ENCODE measurements at regions not wholly inside any gene's neighbourhood (a gene's known extent, or its start where the extent isn't known, plus 50 kb on each side); places are given as distances from the start of the nearest gene placed in this dataset.

GRCh38 chr10:33126742-33127141 lies 168.7 kb upstream of the ITGB1 start:
- no peak for DNase-seq

- no peak for DNase-seq
These were observed 167.8 kb upstream of the ITGB1 start for GRCh38 chr10:33125522-33126517.

GRCh38 chr10:33125111-33125510 lies 167.1 kb upstream of the ITGB1 start:
- no peak for DNase-seq

GRCh38 chr10:33123680-33124079 lies 165.7 kb upstream of the ITGB1 start:
- no peak for DNase-seq

- DNase-seq, result no peak
These were observed 164.2 kb upstream of the ITGB1 start for GRCh38 chr10:33122014-33122809.

GRCh38 chr10:33120700-33121099 lies 162.7 kb upstream of the ITGB1 start:
- DNase-seq, result no peak

- no peak for DNase-seq
These were observed 162.2 kb upstream of the ITGB1 start for GRCh38 chr10:33120275-33120674.

- DNase-seq, result no peak
These were observed 159.8 kb upstream of the ITGB1 start for GRCh38 chr10:33117816-33118215.

GRCh38 chr10:33117230-33117629 lies 159.2 kb upstream of the ITGB1 start:
- no peak for DNase-seq

GRCh38 chr10:33115738-33116719 lies 158.0 kb upstream of the ITGB1 start:
- DNase-seq, result peak in 6 of 58 donors; percentile 1 to 30 (median 3)

GRCh38 chr10:33114451-33114952 lies 156.5 kb upstream of the ITGB1 start:
- no peak for DNase-seq

- DNase-seq, result no peak
These were observed 155.4 kb upstream of the ITGB1 start for GRCh38 chr10:33113466-33113865.

- DNase-seq, result no peak
These were observed 154.9 kb upstream of the ITGB1 start for GRCh38 chr10:33112831-33113455.

GRCh38 chr10:33111488-33112051 lies 153.5 kb upstream of the ITGB1 start:
- no peak for DNase-seq

- DNase-seq, result no peak
These were observed 151.9 kb upstream of the ITGB1 start for GRCh38 chr10:33109788-33110469.

GRCh38 chr10:33109384-33109783 lies 151.4 kb upstream of the ITGB1 start:
- DNase-seq, result no peak

- no peak for DNase-seq
These were observed 149.9 kb upstream of the ITGB1 start for GRCh38 chr10:33107953-33108352.

GRCh38 chr10:33106767-33107166 lies 148.7 kb upstream of the ITGB1 start:
- no peak for DNase-seq

- no peak for DNase-seq
These were observed 145.9 kb upstream of the ITGB1 start for GRCh38 chr10:33103863-33104379.

Measured in anterior cingulate cortex (tissue), 58 donors.